Gastroesophageal sphincter (tissue), 4 donors: ENCODE measurements at regions not wholly inside any gene's neighbourhood (a gene's known extent, or its start where the extent isn't known, plus 50 kb on each side); places are given as distances from the start of the nearest gene placed in this dataset.

Experiments used
- ATAC-seq: fragments of 150-250 bp; one replicate; pipeline ENCODE4 v1.9.1; 2016; ENCODE audit warnings: mild to moderate bottlenecking, moderate library complexity
- H3K27ac ChIP-seq, 4 donors: fragments of 200-600 bp; sonication (generic) in 3 of 4; 1 replicate in 3 of 4; 2 replicates in 1 of 4; pipeline ENCODE4 v1.5.1; 2016 to 2019
- H3K27me3 ChIP-seq: fragments of 200-600 bp; sonication (generic); one replicate; pipeline ENCODE4 v1.5.1; 2019
- H3K36me3 ChIP-seq, 2 donors: fragments of 200-600 bp; sonication (generic); one replicate each; pipeline ENCODE4 v1.5.1; 2019; ENCODE audit warnings: control low read depth in 1 of 2
- H3K4me1 ChIP-seq, 3 donors: fragments of 200-600 bp; sonication (generic); 1 replicate in 2 of 3; 2 replicates in 1 of 3; pipeline ENCODE4 v1.5.1; 2016 to 2019; ENCODE audit warnings: control low read depth in 2 of 3
- H3K4me3 ChIP-seq, 2 donors: fragments of 200-600 bp; sonication (generic); one replicate each; pipeline ENCODE4 v1.5.1; 2019; ENCODE audit warnings: mild to moderate bottlenecking in 1 of 2, moderate library complexity in 1 of 2
- H3K9me3 ChIP-seq, 3 donors: fragments of 200-600 bp; sonication (generic); one replicate each; pipeline ENCODE4 v1.5.1; 2017 to 2019; ENCODE audit warnings: control low read depth in 2 of 3
- EP300 ChIP-seq: sonication (generic); formaldehyde crosslinking; IDR thresholded peaks from one replicate; pipeline ENCODE4 v1.6.1; 2017; ENCODE audit warnings: antibody characterized with exemption, mild to moderate bottlenecking
- POLR2A ChIP-seq, 2 donors: fragments of 450-650 bp; IDR thresholded peaks; one replicate each; pipeline ENCODE4 v1.6.1; 2017; ENCODE audit warnings: antibody characterized with exemption in 2 of 2, mild to moderate bottlenecking in 2 of 2, moderate library complexity in 1 of 2
- POLR2AphosphoS5 ChIP-seq: sonication (generic); formaldehyde crosslinking; IDR thresholded peaks from one replicate; pipeline ENCODE4 v1.6.1; 2017; ENCODE audit warnings: antibody characterized with exemption
- WGBS, 2 donors: methylation state at CpG; one replicate each; pipeline ENCODE4 v1.1.5; 2018; ENCODE audit warnings: low coverage in 1 of 2; 5-methylcytosine and 5-hydroxymethylcytosine counted together
- TF ChIP-seq, protein P1 (sequence below), 4 experiments: fragments of 200-600 bp in 2 of 4; fragments of 450-650 bp in 2 of 4; sonication (generic) in 1 of 4; IDR thresholded peaks; one replicate each; pipeline ENCODE4 v1.5.1; 2017 to 2019; ENCODE audit warnings: antibody characterized with exemption in 4 of 4, mild to moderate bottlenecking in 2 of 4, moderate library complexity in 2 of 4

- H3K4me3 ChIP-seq, result no peak overlapping the region
- H3K36me3 ChIP-seq, result no peaks in the 10 kb centered on the region
- TF ChIP-seq EP300 (no peak), POLR2AphosphoS5 (no peak), POLR2A (IDR thresholded peaks at IDR 0.05) (no peak)
- TF ChIP-seq, protein P1, sequence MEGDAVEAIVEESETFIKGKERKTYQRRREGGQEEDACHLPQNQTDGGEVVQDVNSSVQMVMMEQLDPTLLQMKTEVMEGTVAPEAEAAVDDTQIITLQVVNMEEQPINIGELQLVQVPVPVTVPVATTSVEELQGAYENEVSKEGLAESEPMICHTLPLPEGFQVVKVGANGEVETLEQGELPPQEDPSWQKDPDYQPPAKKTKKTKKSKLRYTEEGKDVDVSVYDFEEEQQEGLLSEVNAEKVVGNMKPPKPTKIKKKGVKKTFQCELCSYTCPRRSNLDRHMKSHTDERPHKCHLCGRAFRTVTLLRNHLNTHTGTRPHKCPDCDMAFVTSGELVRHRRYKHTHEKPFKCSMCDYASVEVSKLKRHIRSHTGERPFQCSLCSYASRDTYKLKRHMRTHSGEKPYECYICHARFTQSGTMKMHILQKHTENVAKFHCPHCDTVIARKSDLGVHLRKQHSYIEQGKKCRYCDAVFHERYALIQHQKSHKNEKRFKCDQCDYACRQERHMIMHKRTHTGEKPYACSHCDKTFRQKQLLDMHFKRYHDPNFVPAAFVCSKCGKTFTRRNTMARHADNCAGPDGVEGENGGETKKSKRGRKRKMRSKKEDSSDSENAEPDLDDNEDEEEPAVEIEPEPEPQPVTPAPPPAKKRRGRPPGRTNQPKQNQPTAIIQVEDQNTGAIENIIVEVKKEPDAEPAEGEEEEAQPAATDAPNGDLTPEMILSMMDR (IDR thresholded peaks at IDR 0.05), result no peak
- H3K9me3 ChIP-seq, result no peaks in the 10 kb centered on the region
- ATAC-seq, result no peak
- H3K4me1 ChIP-seq, result no peaks in the 10 kb centered on the region
- no peaks in the 10 kb centered on the region for H3K27me3 ChIP-seq
- H3K27ac ChIP-seq, result no peak overlapping the region
- WGBS, 2 donors, result 65 to 76% methylated on average over 3 of the region's 3 CpGs
These were observed 208.4 kb upstream of the COL3A1 start for GRCh38 chr2:188765522-188766470.

DNA sequence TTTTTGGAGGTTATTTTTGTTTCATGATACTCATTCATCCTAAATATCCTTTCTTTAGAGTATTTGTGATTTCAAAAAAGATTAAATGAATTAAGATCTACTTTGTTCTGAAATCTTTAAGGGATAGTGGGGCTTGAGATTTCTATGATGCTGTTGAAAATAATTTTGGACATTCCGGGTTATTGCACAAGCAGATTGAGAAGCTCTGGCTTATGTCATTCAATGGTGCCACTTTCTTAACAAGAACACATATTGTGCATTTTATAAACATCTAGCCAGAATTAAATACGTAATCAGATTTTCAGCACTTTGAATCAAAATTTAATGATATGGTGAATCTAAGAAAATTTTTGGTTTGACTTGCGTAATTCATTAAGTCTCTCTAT is 207.7 kb upstream of the COL3A1 start:
- no peaks in the 10 kb centered on the region for H3K27me3 ChIP-seq
- no peak for ATAC-seq
- WGBS, 2 donors, result 87 to 94% methylated on average over 3 of the region's 3 CpGs
- H3K27ac ChIP-seq, result no peak overlapping the region
- no peak for TF ChIP-seq EP300
- TF ChIP-seq, protein P1 (IDR thresholded peaks at IDR 0.05), result no peak
- no peak for TF ChIP-seq POLR2AphosphoS5
- no peak for TF ChIP-seq POLR2A (IDR thresholded peaks at IDR 0.05)
- H3K4me1 ChIP-seq, result no peaks in the 10 kb centered on the region
- no peaks in the 10 kb centered on the region for H3K9me3 ChIP-seq
- no peaks in the 10 kb centered on the region for H3K36me3 ChIP-seq
- no peak overlapping the region for H3K4me3 ChIP-seq

DNA sequence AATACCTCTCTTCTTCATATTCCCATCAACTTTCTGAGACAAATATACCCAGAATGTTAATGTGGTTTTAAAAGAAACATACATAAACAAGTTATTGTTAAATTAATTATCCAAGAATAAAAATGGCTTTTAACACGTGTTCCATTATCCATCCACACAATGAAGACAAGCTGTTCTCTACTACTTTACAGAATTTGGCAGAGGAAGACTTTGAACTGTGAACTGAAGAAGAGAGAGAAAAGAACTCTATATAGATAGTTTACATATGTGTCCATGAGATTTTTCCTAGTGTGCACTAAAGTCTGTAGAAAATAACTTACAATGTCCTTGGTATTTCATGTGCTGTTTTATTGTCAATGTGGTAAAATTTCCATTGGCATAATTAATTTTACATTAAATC is 207.0 kb upstream of the COL3A1 start:
- 41 to 53% methylated on average over 1 of the region's 1 CpG for WGBS, 2 donors
- Histone ChIP-seq H3K27ac (no peak overlapping the region), H3K36me3 (no peaks in the 10 kb centered on the region), H3K9me3 (no peaks in the 10 kb centered on the region), H3K4me3 (no peak overlapping the region), H3K4me1 (no peaks in the 10 kb centered on the region), H3K27me3 (no peaks in the 10 kb centered on the region)
- TF ChIP-seq POLR2AphosphoS5 (no peak), EP300 (no peak), POLR2A (IDR thresholded peaks at IDR 0.05) (no peak)
- TF ChIP-seq, protein P1 (IDR thresholded peaks at IDR 0.05), result no peak
- no peak for ATAC-seq

- 74 to 83% methylated on average over 5 of the region's 5 CpGs for WGBS, 2 donors
- Histone ChIP-seq H3K27ac (no peak overlapping the region), H3K4me1 (no peaks in the 10 kb centered on the region), H3K27me3 (no peaks in the 10 kb centered on the region), H3K9me3 (no peaks in the 10 kb centered on the region), H3K4me3 (no peak overlapping the region), H3K36me3 (no peaks in the 10 kb centered on the region)
- TF ChIP-seq POLR2AphosphoS5 (no peak), EP300 (no peak), POLR2A (IDR thresholded peaks at IDR 0.05) (no peak)
- TF ChIP-seq, protein P1 (IDR thresholded peaks at IDR 0.05), result no peak
- no peak for ATAC-seq
These were observed 203.9 kb upstream of the COL3A1 start for GRCh38 chr2:188770296-188770695.

GRCh38 chr2:188773075-188773474 is 201.1 kb upstream of the COL3A1 start:
- H3K27ac ChIP-seq, result no peak overlapping the region
- no peaks in the 10 kb centered on the region for H3K27me3 ChIP-seq
- H3K4me3 ChIP-seq, result no peak overlapping the region
- no peaks in the 10 kb centered on the region for H3K36me3 ChIP-seq
- TF ChIP-seq EP300 (no peak), POLR2AphosphoS5 (no peak), POLR2A (IDR thresholded peaks at IDR 0.05) (no peak)
- TF ChIP-seq, protein P1 (IDR thresholded peaks at IDR 0.05), result no peak
- no peaks in the 10 kb centered on the region for H3K9me3 ChIP-seq
- no peaks in the 10 kb centered on the region for H3K4me1 ChIP-seq
- no peak for ATAC-seq
